B cell (primary cell): ENCODE measurements at regions not wholly inside any gene's neighbourhood (a gene's known extent, or its start where the extent isn't known, plus 50 kb on each side); places are given as distances from the start of the nearest gene placed in this dataset.

ENCODE experiments used
- ATAC-seq: fragments of 200-7000 bp; cut with Tn5 transposase; one replicate; pipeline ENCODE4 v1.10.0; 2021; ENCODE audit warnings: low read depth, mild to moderate bottlenecking, moderate number of reproducible peaks, moderate library complexity
- CTCF ChIA-PET: fragments of 350-600 bp; sonication (Branson Sonifier 250); formaldehyde crosslinking; loops from one replicate; lab custom pipeline; 2021; ENCODE audit warnings: antibody characterized with exemption, inconsistent platforms; lab: Charles Lee
- POLR2A ChIA-PET: fragments of 350-600 bp; sonication (Branson Sonifier 250); formaldehyde crosslinking; loops from one replicate; lab custom pipeline; 2021; ENCODE audit warnings: antibody characterized with exemption; lab: Charles Lee
- DNase-seq: peaks from one replicate; pipeline ENCODE4 v3.0.0; 2013
- H2AFZ ChIP-seq: 2 replicates; pipeline ENCODE4 v1.6.1; 2012; ENCODE audit warnings: mild to moderate bottlenecking, low read depth, low read length; ENCODE audit not compliant: insufficient read depth, poor library complexity, severe bottlenecking
- H3K27ac ChIP-seq, 2 donors: 1 replicate in 1 of 2; 2 replicates in 1 of 2; pipeline ENCODE4 v1.5.1; 2012 to 2013; ENCODE audit warnings: low read length in 2 of 2, mild to moderate bottlenecking in 2 of 2, moderate library complexity in 1 of 2
- H3K27me3 ChIP-seq, 4 experiments: fragments of 200-600 bp in 1 of 4; sonication (generic) in 1 of 4; replicated peaks in 1 of 4; 1 replicate in 2 of 4; 2 replicates in 2 of 4; pipeline versions ENCODE4 v1.6.1 to v1.7.0; 2013 to 2016; ENCODE audit warnings: low read length in 3 of 4, mild to moderate bottlenecking in 2 of 4, mixed read lengths in 1 of 4, moderate library complexity in 1 of 4; ENCODE audit not compliant: insufficient read depth in 4 of 4, control insufficient read depth in 3 of 4; ENCODE audit errors: control extremely low read depth in 1 of 4
- H3K36me3 ChIP-seq, 2 experiments: replicated peaks in 1 of 2; 1 replicate in 1 of 2; 2 replicates in 1 of 2; pipeline versions ENCODE4 v1.6.1 to v1.7.1; 2013; ENCODE audit warnings: low read length in 1 of 2; ENCODE audit not compliant: insufficient read depth in 2 of 2, control insufficient read depth in 1 of 2; ENCODE audit errors: control extremely low read depth in 1 of 2, extremely low read depth in 1 of 2
- H3K4me1 ChIP-seq, 2 donors: fragments of 200-600 bp in 1 of 2; sonication (generic) in 1 of 2; 1 replicate in 1 of 2; 2 replicates in 1 of 2; pipeline versions ENCODE4 v1.5.1 to v1.6.1; 2013 to 2017; ENCODE audit warnings: low read length in 2 of 2; ENCODE audit not compliant: control insufficient read depth in 2 of 2, insufficient read depth in 2 of 2
- H3K4me2 ChIP-seq: replicated peaks from 2 replicates; pipeline ENCODE3; 2012; ENCODE audit warnings: mild to moderate bottlenecking, low read depth, low read length; ENCODE audit not compliant: poor library complexity, severe bottlenecking
- H3K4me3 ChIP-seq, 5 experiments: fragments of 200-600 bp in 1 of 5; sonication (generic) in 1 of 5; 1 replicate in 3 of 5; 2 replicates in 2 of 5; pipeline versions ENCODE4 v1.5.1 to v1.7.0; 2011 to 2016; ENCODE audit warnings: low read length in 4 of 5, mild to moderate bottlenecking in 4 of 5, low read depth in 2 of 5, control low read depth in 1 of 5, moderate library complexity in 1 of 5; ENCODE audit not compliant: insufficient read depth in 1 of 5; ENCODE audit errors: control extremely low read depth in 1 of 5, extremely low read depth in 1 of 5
- H3K79me2 ChIP-seq: fragments of 200-600 bp; sonication (generic); one replicate; pipeline ENCODE4 v1.6.0; 2016; ENCODE audit warnings: low read length; ENCODE audit not compliant: control insufficient read depth, insufficient read depth
- H3K9ac ChIP-seq: fragments of 200-600 bp; sonication (generic); 2 replicates; pipeline ENCODE4 v1.6.1; 2017; ENCODE audit warnings: mild to moderate bottlenecking, low read length, moderate library complexity
- H3K9me3 ChIP-seq, 3 donors: one replicate each; pipeline versions ENCODE4 v1.6.1 to v1.7.1; 2013; ENCODE audit warnings: low read length in 2 of 3; ENCODE audit not compliant: control insufficient read depth in 2 of 3, insufficient read depth in 1 of 3; ENCODE audit errors: control extremely low read depth in 1 of 3
- H4K20me1 ChIP-seq: 2 replicates; pipeline ENCODE4 v1.6.0; 2012; ENCODE audit warnings: mild to moderate bottlenecking, low read length; ENCODE audit not compliant: insufficient read depth, control insufficient read depth, poor library complexity, severe bottlenecking
- H3K27ac Mint-ChIP-seq: one replicate; pipeline ENCODE4 v1.8.0; 2021; ENCODE audit warnings: mixed read lengths
- H3K27me3 Mint-ChIP-seq: one replicate; pipeline ENCODE4 v1.8.0; 2021; ENCODE audit warnings: mixed read lengths
- H3K4me1 Mint-ChIP-seq: one replicate; pipeline ENCODE4 v1.8.0; 2021; ENCODE audit warnings: mixed read lengths
- H3K4me3 Mint-ChIP-seq: one replicate; pipeline ENCODE4 v1.8.0; 2021; ENCODE audit warnings: mixed read lengths
- H3K9me3 Mint-ChIP-seq: one replicate; pipeline ENCODE4 v1.8.0; 2022; ENCODE audit warnings: mixed read lengths; ENCODE audit not compliant: insufficient read depth
- CTCF ChIP-seq: fragments of 200-600 bp; IDR thresholded peaks from one replicate; pipeline ENCODE4 v1.8.0; 2022; ENCODE audit warnings: antibody characterized with exemption, mild to moderate bottlenecking
- EZH2 ChIP-seq: IDR thresholded peaks from 2 replicates; pipeline ENCODE4 v1.6.1; 2012; ENCODE audit warnings: borderline replicate concordance, low read depth, mild to moderate bottlenecking, moderate library complexity, low read length; ENCODE audit not compliant: insufficient read depth, poor library complexity, severe bottlenecking
- WGBS: methylation state at CpG from one replicate; pipeline ENCODE4 v1.1.5; 2013; ENCODE audit warnings: missing lambda C conversion rate; ENCODE audit not compliant: insufficient coverage; 5-methylcytosine and 5-hydroxymethylcytosine counted together
- intact Hi-C: fragments of 100-400 bp; cut with micrococcal nuclease; formaldehyde crosslinking; loops from one replicate; pipeline ENCODE4 v1.10.0; 2022

- DNase-seq (no peak), ATAC-seq (no peak)
- Histone ChIP-seq H3K79me2 (no peaks in the 10 kb centered on the region), H3K4me3 (no peak overlapping the region), H3K4me2 (no peak overlapping the region), H3K27me3 (peaks cover 0 to 3% (median 0%) of the 10 kb centered on the region in 4 experiments), H2AFZ (no peak overlapping the region), H3K4me1 (no peaks in the 10 kb centered on the region), H3K27ac (no peak overlapping the region), H3K36me3 (no peaks in the 10 kb centered on the region), H3K9me3 (no peaks in the 10 kb centered on the region), H3K9ac (no peak overlapping the region), H4K20me1 (no peaks in the 10 kb centered on the region)
- ChIA-PET CTCF (no interaction called here), POLR2A (no interaction called here)
- H3K9me3 Mint-ChIP-seq: no peaks in the 10 kb centered on the region
- peaks cover 3% of the 10 kb centered on the region for H3K27me3 Mint-ChIP-seq
- H3K4me3 Mint-ChIP-seq: no peak overlapping the region
- H3K4me1 Mint-ChIP-seq: no peaks in the 10 kb centered on the region
- intact Hi-C loops: no loop called here
- TF ChIP-seq EZH2 (no peak), CTCF (no peak)
- H3K27ac Mint-ChIP-seq: no peak overlapping the region
Observed at GRCh38 chr11:115999437-115999836, 495.2 kb upstream of the CADM1 start.

GRCh38 chr11:115996808-115997188, 492.6 kb upstream of the CADM1 start:
- intact Hi-C loops: no loop called here
- TF ChIP-seq CTCF: no peak
- TF ChIP-seq EZH2: no peak
- no peak overlapping the region for H3K27ac Mint-ChIP-seq
- H3K79me2 ChIP-seq: no peaks in the 10 kb centered on the region
- peaks cover 0 to 1% (median 0%) of the 10 kb centered on the region in 4 experiments for H3K27me3 ChIP-seq
- peaks cover 6% of the 10 kb centered on the region for H3K27me3 Mint-ChIP-seq
- H3K4me1 ChIP-seq: no peaks in the 10 kb centered on the region
- 30% methylated on average over 3 of the region's 3 CpGs for WGBS
- H3K9me3 Mint-ChIP-seq: no peaks in the 10 kb centered on the region
- H3K36me3 ChIP-seq: no peaks in the 10 kb centered on the region
- H3K9me3 ChIP-seq: no peaks in the 10 kb centered on the region
- H2AFZ ChIP-seq: no peak overlapping the region
- H3K4me3 ChIP-seq: no peak overlapping the region
- no peak overlapping the region for H3K9ac ChIP-seq
- CTCF ChIA-PET: no interaction called here
- no peaks in the 10 kb centered on the region for H3K4me1 Mint-ChIP-seq
- DNase-seq (no peak), ATAC-seq (no peak)
- H3K27ac ChIP-seq: no peak overlapping the region
- H4K20me1 ChIP-seq: no peaks in the 10 kb centered on the region
- no peak overlapping the region for H3K4me2 ChIP-seq
- no peak overlapping the region for H3K4me3 Mint-ChIP-seq
- POLR2A ChIA-PET: no interaction called here
